Parathyroid adenoma (tissue), 2 donors: ENCODE measurements at regions not wholly inside any gene's neighbourhood (a gene's known extent, or its start where the extent isn't known, plus 50 kb on each side); places are given as distances from the start of the nearest gene placed in this dataset.

Source experiments
- H2AFZ ChIP-seq: fragments of 300-600 bp; sonication (generic); one replicate; pipeline ENCODE4 v1.7.0; 2017; ENCODE audit warnings: antibody characterized with exemption, mild to moderate bottlenecking
- H3K27ac ChIP-seq: fragments of 300-600 bp; sonication (generic); one replicate; pipeline ENCODE4 v1.7.0; 2017
- H3K27me3 ChIP-seq: fragments of 300-600 bp; sonication (generic); one replicate; pipeline ENCODE4 v1.7.0; 2017; ENCODE audit warnings: low read length; ENCODE audit not compliant: control insufficient read depth, insufficient read depth
- H3K36me3 ChIP-seq: fragments of 300-600 bp; sonication (generic); one replicate; pipeline ENCODE4 v1.7.0; 2017; ENCODE audit warnings: low read length; ENCODE audit not compliant: control insufficient read depth, insufficient read depth
- H3K4me1 ChIP-seq: fragments of 300-600 bp; sonication (generic); one replicate; pipeline ENCODE4 v1.7.0; 2017; ENCODE audit warnings: control low read depth
- H3K4me2 ChIP-seq: fragments of 300-600 bp; sonication (generic); one replicate; pipeline ENCODE4 v1.7.0; 2017; ENCODE audit warnings: low read length
- H3K4me3 ChIP-seq: fragments of 300-600 bp; sonication (generic); one replicate; pipeline ENCODE4 v1.7.0; 2017; ENCODE audit warnings: low read depth, low read length
- H3K79me2 ChIP-seq: fragments of 300-600 bp; sonication (generic); one replicate; pipeline ENCODE4 v1.7.0; 2017; ENCODE audit warnings: control low read depth
- H3K9ac ChIP-seq: fragments of 300-600 bp; sonication (generic); one replicate; pipeline ENCODE4 v1.7.0; 2017; ENCODE audit warnings: mild to moderate bottlenecking
- H3K9me3 ChIP-seq: fragments of 300-600 bp; sonication (generic); one replicate; pipeline ENCODE4 v1.7.0; 2017; ENCODE audit warnings: low read length; ENCODE audit not compliant: control insufficient read depth
- CTCF ChIP-seq: fragments of 300-600 bp; sonication (generic); IDR thresholded peaks from one replicate; pipeline ENCODE4 v1.7.0; 2017; ENCODE audit warnings: antibody characterized with exemption, mild to moderate bottlenecking
- donor health status: primary hyperparathyroidism.

GRCh38 chr20:19930426-19930825 is 86.7 kb upstream of the NAA20 start:
- Histone ChIP-seq H3K27me3 (no peaks in the 10 kb centered on the region), H3K4me3 (no peak overlapping the region), H3K9ac (no peak overlapping the region), H3K4me2 (no peak overlapping the region), H2AFZ (no peak overlapping the region), H3K9me3 (no peaks in the 10 kb centered on the region), H3K36me3 (no peaks in the 10 kb centered on the region), H3K4me1 (no peaks in the 10 kb centered on the region), H3K79me2 (no peaks in the 10 kb centered on the region), H3K27ac (no peak overlapping the region)
- no peak for TF ChIP-seq CTCF

- H3K4me1 ChIP-seq = no peaks in the 10 kb centered on the region
- H3K4me2 ChIP-seq = no peak overlapping the region
- H3K9ac ChIP-seq = no peak overlapping the region
- peak overlapping the region; percentile 24 for H3K27ac ChIP-seq
- no peaks in the 10 kb centered on the region for H3K79me2 ChIP-seq
- TF ChIP-seq CTCF = no peak
- H3K4me3 ChIP-seq = no peak overlapping the region
- H3K9me3 ChIP-seq = no peaks in the 10 kb centered on the region
- no peaks in the 10 kb centered on the region for H3K27me3 ChIP-seq
- no peak overlapping the region for H2AFZ ChIP-seq
- no peaks in the 10 kb centered on the region for H3K36me3 ChIP-seq
Measured at GRCh38 chr20:19932170-19932667, 84.9 kb upstream of the NAA20 start.

GRCh38 chr20:19934792-19935491 is 82.2 kb upstream of the NAA20 start:
- H3K9ac ChIP-seq = no peak overlapping the region
- no peaks in the 10 kb centered on the region for H3K27me3 ChIP-seq

GRCh38 chr20:19935842-19936241 is 81.3 kb upstream of the NAA20 start:
- Histone ChIP-seq H3K4me3 (no peak overlapping the region), H3K4me1 (peaks cover 3% of the 10 kb centered on the region)

More at GRCh38 chr20:19934792-19935491, 82.2 kb upstream of the NAA20 start:
- no peaks in the 10 kb centered on the region for H3K9me3 ChIP-seq
- H3K27ac ChIP-seq = peak overlapping the region; percentile 68
- no peak overlapping the region for H2AFZ ChIP-seq
- peaks cover 3% of the 10 kb centered on the region for H3K79me2 ChIP-seq
- no peak for TF ChIP-seq CTCF
- H3K36me3 ChIP-seq = no peaks in the 10 kb centered on the region
- H3K4me2 ChIP-seq = no peak overlapping the region
- peak overlapping the region; percentile 29 for H3K4me3 ChIP-seq
- H3K4me1 ChIP-seq = no peaks in the 10 kb centered on the region

More at GRCh38 chr20:19935842-19936241, 81.3 kb upstream of the NAA20 start:
- H3K27me3 ChIP-seq = no peaks in the 10 kb centered on the region
- no peak overlapping the region for H3K4me2 ChIP-seq
- H2AFZ ChIP-seq = no peak overlapping the region
- no peaks in the 10 kb centered on the region for H3K36me3 ChIP-seq
- H3K9ac ChIP-seq = no peak overlapping the region
- peak overlapping the region; percentile 68 for H3K27ac ChIP-seq
- no peak for TF ChIP-seq CTCF
- peaks cover 3% of the 10 kb centered on the region for H3K79me2 ChIP-seq
- H3K9me3 ChIP-seq = no peaks in the 10 kb centered on the region
